Mucosa of descending colon (tissue), 3 donors: ENCODE measurements at regions not wholly inside any gene's neighbourhood (a gene's known extent, or its start where the extent isn't known, plus 50 kb on each side); places are given as distances from the start of the nearest gene placed in this dataset.

Experiments
- ATAC-seq: fragments of 200-7000 bp; cut with Tn5 transposase; one replicate; pipeline ENCODE4 v1.9.1; 2020; ENCODE audit warnings: mild to moderate bottlenecking, moderate library complexity
- DNase-seq, 3 donors: peaks; one replicate each; pipeline ENCODE4 v3.0.0-alpha.2; 2020
- H3K36me3 ChIP-seq: fragments of 200-600 bp; one replicate; pipeline ENCODE4 v1.8.0; 2021; ENCODE audit warnings: low read depth, mild to moderate bottlenecking
- H3K4me1 ChIP-seq: fragments of 200-600 bp; one replicate; pipeline ENCODE4 v1.8.0; 2021; ENCODE audit warnings: low read depth, mild to moderate bottlenecking
- H3K4me3 ChIP-seq: fragments of 200-600 bp; one replicate; pipeline ENCODE4 v1.8.0; 2021; ENCODE audit warnings: mild to moderate bottlenecking
- H3K9me3 ChIP-seq: fragments of 200-600 bp; one replicate; pipeline ENCODE4 v1.8.0; 2021; ENCODE audit warnings: mild to moderate bottlenecking
- intact Hi-C, 2 donors: fragments of 100-400 bp; cut with DNase I in 1 of 2; cut with micrococcal nuclease in 1 of 2; formaldehyde crosslinking; loops; one replicate each; pipeline versions ENCODE4 v1.11.0 to v1.11.1; 2022; cut with DNase I, micrococcal nuclease
- TF ChIP-seq, protein P1 (sequence below): fragments of 200-600 bp; IDR thresholded peaks from one replicate; pipeline ENCODE4 v1.8.0; 2022; ENCODE audit warnings: antibody characterized with exemption, mild to moderate bottlenecking
- donor health status: DM: no; HTN: no; CAD: no; lungs with moderate emphysema.
- donor health status: DM: no; HTN: no; CAD: no.
- donor health status: DM: no; HTN: yes; CAD: no.

DNA sequence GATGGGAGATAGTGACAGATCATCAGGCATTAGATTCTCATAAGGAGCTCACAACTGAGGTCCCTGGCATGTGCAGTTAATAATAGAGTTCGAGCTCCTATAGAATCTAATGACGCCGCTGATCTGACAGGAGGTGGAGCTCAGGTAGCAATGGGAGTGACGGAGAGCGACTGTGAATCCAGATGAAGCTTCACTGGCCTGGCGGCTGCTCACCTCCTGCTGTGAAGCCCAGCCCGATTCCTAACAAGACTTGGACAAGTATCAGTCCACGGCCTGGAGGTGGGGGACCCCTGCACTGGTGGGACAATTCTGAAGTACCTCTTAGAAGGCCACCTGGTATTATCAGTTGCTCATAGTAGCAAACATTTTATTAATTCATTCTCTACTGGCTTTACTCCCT, 377.9 kb upstream of the ITGA1 start:
- ATAC-seq, result no peak
- intact Hi-C loops, result no loop called here
- DNase-seq, result no peak
- H3K4me1 ChIP-seq, result no peaks in the 10 kb centered on the region
- no peak overlapping the region for H3K4me3 ChIP-seq
- TF ChIP-seq, protein P1, sequence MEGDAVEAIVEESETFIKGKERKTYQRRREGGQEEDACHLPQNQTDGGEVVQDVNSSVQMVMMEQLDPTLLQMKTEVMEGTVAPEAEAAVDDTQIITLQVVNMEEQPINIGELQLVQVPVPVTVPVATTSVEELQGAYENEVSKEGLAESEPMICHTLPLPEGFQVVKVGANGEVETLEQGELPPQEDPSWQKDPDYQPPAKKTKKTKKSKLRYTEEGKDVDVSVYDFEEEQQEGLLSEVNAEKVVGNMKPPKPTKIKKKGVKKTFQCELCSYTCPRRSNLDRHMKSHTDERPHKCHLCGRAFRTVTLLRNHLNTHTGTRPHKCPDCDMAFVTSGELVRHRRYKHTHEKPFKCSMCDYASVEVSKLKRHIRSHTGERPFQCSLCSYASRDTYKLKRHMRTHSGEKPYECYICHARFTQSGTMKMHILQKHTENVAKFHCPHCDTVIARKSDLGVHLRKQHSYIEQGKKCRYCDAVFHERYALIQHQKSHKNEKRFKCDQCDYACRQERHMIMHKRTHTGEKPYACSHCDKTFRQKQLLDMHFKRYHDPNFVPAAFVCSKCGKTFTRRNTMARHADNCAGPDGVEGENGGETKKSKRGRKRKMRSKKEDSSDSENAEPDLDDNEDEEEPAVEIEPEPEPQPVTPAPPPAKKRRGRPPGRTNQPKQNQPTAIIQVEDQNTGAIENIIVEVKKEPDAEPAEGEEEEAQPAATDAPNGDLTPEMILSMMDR, result no peak
- no peaks in the 10 kb centered on the region for H3K9me3 ChIP-seq
- no peaks in the 10 kb centered on the region for H3K36me3 ChIP-seq

DNA sequence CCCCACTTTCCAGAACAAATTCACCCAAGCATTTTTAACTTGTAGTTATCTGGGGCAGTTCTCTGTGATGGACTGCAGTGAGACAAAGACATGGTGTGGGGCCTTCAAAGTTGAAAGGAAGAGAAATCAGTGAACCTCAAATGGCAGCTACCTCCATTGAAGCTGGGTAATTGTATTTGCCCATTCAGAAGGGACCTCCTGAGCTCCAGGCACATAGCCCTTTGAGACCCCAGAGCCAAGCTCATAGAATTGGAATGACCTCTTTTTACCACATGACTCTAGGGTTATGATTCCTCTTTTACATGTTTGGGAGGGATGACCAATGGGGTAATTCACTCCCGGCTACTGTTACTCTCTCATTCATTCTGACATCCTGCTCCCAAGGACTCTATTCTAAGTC, 368.4 kb upstream of the ITGA1 start:
- no peaks in the 10 kb centered on the region for H3K36me3 ChIP-seq
- no peak for ATAC-seq

DNA sequence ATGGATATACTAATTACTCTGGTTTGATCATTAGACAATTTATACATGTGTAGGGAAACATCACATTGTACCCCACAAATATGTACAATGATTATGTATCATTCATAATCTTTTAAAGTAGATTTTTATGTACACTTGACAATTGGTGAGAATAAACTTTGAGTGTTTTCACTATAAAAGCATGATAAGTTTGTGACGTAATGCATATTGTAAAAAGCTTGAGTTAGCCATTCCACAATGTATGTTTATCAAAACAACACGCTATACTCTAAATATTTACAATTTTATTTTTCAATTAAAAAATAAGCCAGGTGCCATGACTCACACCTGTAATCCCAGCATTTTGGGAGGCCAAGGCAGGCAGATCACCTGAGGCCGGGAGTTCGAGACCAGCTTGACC, 360.1 kb upstream of the ITGA1 start:
- no peaks in the 10 kb centered on the region for H3K4me1 ChIP-seq
- no peak overlapping the region for H3K4me3 ChIP-seq
- intact Hi-C loops, result no loop called here
- ATAC-seq, result no peak
- no peaks in the 10 kb centered on the region for H3K9me3 ChIP-seq
- no peaks in the 10 kb centered on the region for H3K36me3 ChIP-seq
- DNase-seq, result no peak
- TF ChIP-seq, protein P1, result no peak

More for the DNA sequence above, 368.4 kb upstream of the ITGA1 start:
- TF ChIP-seq, protein P1, result no peak
- Histone ChIP-seq H3K4me1 (no peaks in the 10 kb centered on the region), H3K4me3 (no peak overlapping the region), H3K9me3 (no peaks in the 10 kb centered on the region)
- DNase-seq, result no peak
- intact Hi-C loops, result no loop called here

DNA sequence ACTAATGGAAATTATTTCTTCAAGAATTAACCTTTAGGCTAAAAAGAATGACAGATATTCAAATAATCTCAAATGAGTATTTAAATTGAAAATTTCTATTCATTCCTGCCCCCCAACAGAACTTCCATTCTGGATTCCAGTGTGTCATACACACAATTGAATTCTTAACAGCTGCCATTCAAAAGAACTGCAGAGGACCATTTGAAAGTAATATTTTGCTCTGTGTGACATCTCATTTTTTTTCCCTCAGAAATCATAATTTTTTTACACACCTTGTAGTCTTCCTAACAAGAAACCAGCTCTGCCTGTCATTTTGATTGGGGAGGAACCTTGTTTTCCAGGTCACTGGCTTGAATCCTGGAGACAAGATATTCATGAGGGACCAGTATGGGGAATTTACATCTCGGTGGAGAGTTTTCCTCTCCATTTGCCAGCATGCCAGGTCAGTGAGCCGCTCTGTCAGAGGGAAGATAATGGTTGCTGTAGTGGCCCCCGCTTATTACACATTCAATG, 358.7 kb upstream of the ITGA1 start:
- ATAC-seq, result no peak
- Histone ChIP-seq H3K4me3 (no peak overlapping the region), H3K36me3 (no peaks in the 10 kb centered on the region), H3K9me3 (no peaks in the 10 kb centered on the region), H3K4me1 (no peaks in the 10 kb centered on the region)
- intact Hi-C loops, result no loop called here
- DNase-seq, result no peak
- TF ChIP-seq, protein P1, result no peak

DNA sequence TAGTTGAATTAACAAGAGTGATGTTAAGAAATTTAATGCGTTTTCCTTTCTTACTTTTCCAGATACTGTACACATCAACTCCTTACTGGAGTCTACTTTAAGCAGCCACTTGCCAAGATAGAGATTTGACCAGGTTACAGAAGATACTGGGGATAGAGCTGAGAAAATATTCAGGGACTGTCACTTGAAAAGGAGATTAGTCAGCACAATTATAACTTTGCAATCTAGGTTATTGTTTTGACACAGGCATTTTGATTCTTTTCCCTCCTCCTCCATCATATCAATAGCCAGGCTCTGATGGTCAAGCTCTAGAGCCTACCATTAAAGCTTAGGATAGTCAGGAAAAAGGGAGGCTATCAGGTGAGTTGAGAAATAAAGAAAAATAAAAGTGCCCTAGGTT, 345.9 kb upstream of the ITGA1 start:
- DNase-seq, result no peak
- H3K4me3 ChIP-seq, result no peak overlapping the region
- no peak for ATAC-seq
- H3K9me3 ChIP-seq, result no peaks in the 10 kb centered on the region
- intact Hi-C loops, result no loop called here
- H3K36me3 ChIP-seq, result no peaks in the 10 kb centered on the region
- no peaks in the 10 kb centered on the region for H3K4me1 ChIP-seq
- TF ChIP-seq, protein P1, result no peak

DNA sequence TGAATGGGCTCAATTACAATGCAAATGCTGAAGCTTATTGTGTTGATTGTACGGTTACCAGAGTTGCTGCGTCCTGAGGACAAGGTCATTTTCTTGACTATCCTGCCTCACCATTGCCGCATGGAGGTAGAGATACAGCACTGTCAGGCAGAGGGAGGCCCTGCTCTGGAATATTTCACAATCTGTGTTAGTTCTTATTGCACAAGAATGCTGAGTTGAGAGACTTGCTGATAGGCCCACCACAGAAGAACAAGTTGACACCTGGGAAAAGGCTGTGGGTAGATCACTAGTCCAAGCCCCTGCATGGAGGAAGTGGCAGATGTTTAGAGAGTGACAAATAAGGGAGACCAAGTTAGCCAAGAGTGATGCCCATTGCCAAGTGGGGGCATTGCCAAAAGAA, 344.5 kb upstream of the ITGA1 start:
- Histone ChIP-seq H3K4me1 (no peaks in the 10 kb centered on the region), H3K4me3 (no peak overlapping the region), H3K36me3 (no peaks in the 10 kb centered on the region), H3K9me3 (no peaks in the 10 kb centered on the region)
- TF ChIP-seq, protein P1, result no peak
- DNase-seq (no peak), ATAC-seq (no peak)
- intact Hi-C loops, result no loop called here
